ENCODE measurements at regions not wholly inside any gene's neighbourhood (a gene's known extent, or its start where the extent isn't known, plus 50 kb on each side); places are given as distances from the start of the nearest gene placed in this dataset.

GRCh38 chr2:126761256-126761980 lies 105.5 kb downstream of the GYPC start:
- DNase-seq, result no peak

DNA sequence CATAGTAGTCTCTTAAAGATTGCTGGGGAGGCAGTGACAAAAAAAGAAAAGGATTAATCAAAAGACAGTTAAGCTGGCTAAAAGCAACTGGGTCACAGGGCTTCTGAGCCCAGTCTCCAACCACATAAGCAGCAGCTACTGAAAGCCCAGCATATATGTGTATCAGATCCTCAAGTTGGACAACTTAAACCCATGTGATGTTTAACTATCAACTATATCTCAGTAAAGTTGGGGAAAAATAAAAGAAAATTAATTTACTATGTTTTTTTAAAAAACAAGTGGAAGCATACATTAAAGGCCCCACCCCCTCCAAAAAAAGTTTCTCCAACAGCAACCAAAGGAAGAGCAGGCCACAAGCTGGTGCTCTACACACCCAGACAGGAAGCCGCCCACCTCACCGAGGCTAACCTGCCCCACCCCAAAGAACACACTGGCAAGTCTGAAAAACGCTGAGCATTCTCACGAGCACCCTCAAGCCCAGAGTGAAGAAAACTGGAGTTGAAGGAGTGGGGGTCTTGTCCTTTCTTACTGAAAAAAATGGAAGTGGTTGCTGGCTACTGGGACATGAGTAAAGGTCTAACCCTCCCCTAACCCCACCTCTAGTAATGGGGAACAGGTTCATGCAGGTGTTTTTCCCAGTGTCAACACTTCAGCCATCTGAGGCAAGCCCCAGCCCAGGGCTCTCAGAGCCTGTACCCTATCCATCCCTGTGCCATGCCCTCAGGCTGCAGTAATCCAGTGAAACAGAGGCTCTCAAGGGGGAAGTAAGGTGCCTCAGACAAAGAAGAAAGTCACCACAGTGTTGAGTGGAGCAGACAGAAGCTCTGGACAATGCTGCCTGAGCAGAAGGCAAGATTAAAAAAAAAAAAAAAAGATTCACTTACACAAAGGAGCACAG lies 106.3 kb downstream of the GYPC start:
- no peak for DNase-seq
- Histone ChIP-seq H3K4me1 (ENCODE audit: control insufficient read depth in 5 of 5, insufficient read depth in 5 of 5, low read length in 5 of 5) (no peaks in the 10 kb centered on the region), H3K9me3 (ENCODE audit: control insufficient read depth in 4 of 4, insufficient read depth in 3 of 4, low read length in 3 of 4) (peaks cover 0 to 2% (median 0%) of the 10 kb centered on the region in 4 donors), H3K27me3 (ENCODE audit: control insufficient read depth in 3 of 3, insufficient read depth in 3 of 3, low read length in 2 of 3) (no peaks in the 10 kb centered on the region), H3K36me3 (ENCODE audit: control insufficient read depth in 4 of 4, insufficient read depth in 4 of 4, low read length in 4 of 4) (no peaks in the 10 kb centered on the region), H3K4me3 (no peak overlapping the region), H3K27ac (ENCODE audit: low read depth in 1 of 2, low read length in 1 of 2) (no peak overlapping the region), H3K9ac (ENCODE audit: insufficient read depth in 1 of 2, low read length in 2 of 2) (no peak overlapping the region)
- no peak for ATAC-seq (ENCODE audit: insufficient read depth, low FRiP score)
- TF ChIP-seq, protein P1, sequence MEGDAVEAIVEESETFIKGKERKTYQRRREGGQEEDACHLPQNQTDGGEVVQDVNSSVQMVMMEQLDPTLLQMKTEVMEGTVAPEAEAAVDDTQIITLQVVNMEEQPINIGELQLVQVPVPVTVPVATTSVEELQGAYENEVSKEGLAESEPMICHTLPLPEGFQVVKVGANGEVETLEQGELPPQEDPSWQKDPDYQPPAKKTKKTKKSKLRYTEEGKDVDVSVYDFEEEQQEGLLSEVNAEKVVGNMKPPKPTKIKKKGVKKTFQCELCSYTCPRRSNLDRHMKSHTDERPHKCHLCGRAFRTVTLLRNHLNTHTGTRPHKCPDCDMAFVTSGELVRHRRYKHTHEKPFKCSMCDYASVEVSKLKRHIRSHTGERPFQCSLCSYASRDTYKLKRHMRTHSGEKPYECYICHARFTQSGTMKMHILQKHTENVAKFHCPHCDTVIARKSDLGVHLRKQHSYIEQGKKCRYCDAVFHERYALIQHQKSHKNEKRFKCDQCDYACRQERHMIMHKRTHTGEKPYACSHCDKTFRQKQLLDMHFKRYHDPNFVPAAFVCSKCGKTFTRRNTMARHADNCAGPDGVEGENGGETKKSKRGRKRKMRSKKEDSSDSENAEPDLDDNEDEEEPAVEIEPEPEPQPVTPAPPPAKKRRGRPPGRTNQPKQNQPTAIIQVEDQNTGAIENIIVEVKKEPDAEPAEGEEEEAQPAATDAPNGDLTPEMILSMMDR (IDR thresholded peaks at IDR 0.05; ENCODE audit: control extremely low read depth, extremely low read depth), result no peak
- 58 to 63% methylated on average over 4 of the region's 4 CpGs for WGBS, 2 donors

More at GRCh38 chr2:126761256-126761980, 105.5 kb downstream of the GYPC start:
- H3K9ac ChIP-seq (ENCODE audit: insufficient read depth in 1 of 2, low read length in 2 of 2), result no peak overlapping the region
- TF ChIP-seq, protein P1 (IDR thresholded peaks at IDR 0.05; ENCODE audit: control extremely low read depth, extremely low read depth), result no peak
- no peaks in the 10 kb centered on the region for H3K27me3 ChIP-seq (ENCODE audit: control insufficient read depth in 3 of 3, insufficient read depth in 3 of 3, low read length in 2 of 3)
- no peak for ATAC-seq (ENCODE audit: insufficient read depth, low FRiP score)
- no peaks in the 10 kb centered on the region for H3K36me3 ChIP-seq (ENCODE audit: control insufficient read depth in 4 of 4, insufficient read depth in 4 of 4, low read length in 4 of 4)
- H3K4me1 ChIP-seq (ENCODE audit: control insufficient read depth in 5 of 5, insufficient read depth in 5 of 5, low read length in 5 of 5), result no peaks in the 10 kb centered on the region
- H3K4me3 ChIP-seq, result no peak overlapping the region
- WGBS, 2 donors, result 90 to 92% methylated on average over 6 of the region's 6 CpGs
- H3K9me3 ChIP-seq (ENCODE audit: control insufficient read depth in 4 of 4, insufficient read depth in 3 of 4, low read length in 3 of 4), result peaks cover 0 to 2% (median 0%) of the 10 kb centered on the region in 4 donors
- no peak overlapping the region for H3K27ac ChIP-seq (ENCODE audit: low read depth in 1 of 2, low read length in 1 of 2)

GRCh38 chr2:126764686-126765265 lies 108.8 kb downstream of the GYPC start:
- TF ChIP-seq, protein P1 (IDR thresholded peaks at IDR 0.05; ENCODE audit: control extremely low read depth, extremely low read depth), result no peak
- Histone ChIP-seq H3K9ac (ENCODE audit: insufficient read depth in 1 of 2, low read length in 2 of 2) (no peak overlapping the region), H3K4me1 (ENCODE audit: control insufficient read depth in 5 of 5, insufficient read depth in 5 of 5, low read length in 5 of 5) (no peaks in the 10 kb centered on the region), H3K9me3 (ENCODE audit: control insufficient read depth in 4 of 4, insufficient read depth in 3 of 4, low read length in 3 of 4) (peaks cover 0 to 3% (median under 1%) of the 10 kb centered on the region in 4 donors), H3K27ac (ENCODE audit: low read depth in 1 of 2, low read length in 1 of 2) (no peak overlapping the region), H3K4me3 (no peak overlapping the region), H3K27me3 (ENCODE audit: control insufficient read depth in 3 of 3, insufficient read depth in 3 of 3, low read length in 2 of 3) (no peaks in the 10 kb centered on the region), H3K36me3 (ENCODE audit: control insufficient read depth in 4 of 4, insufficient read depth in 4 of 4, low read length in 4 of 4) (no peaks in the 10 kb centered on the region)
- 39 to 73% methylated on average over 3 of the region's 3 CpGs for WGBS, 2 donors
- ATAC-seq (ENCODE audit: insufficient read depth, low FRiP score), result no peak
- no peak for DNase-seq

Data from lung (tissue), 11 donors.